ENCODE measurements at regions not wholly inside any gene's neighbourhood (a gene's known extent, or its start where the extent isn't known, plus 50 kb on each side); places are given as distances from the start of the nearest gene placed in this dataset.

GRCh38 chr2:16018277-16019059 is 78.1 kb downstream of the MYCN start:
- DNase-seq (ENCODE audit: low read depth) = no peak

DNA sequence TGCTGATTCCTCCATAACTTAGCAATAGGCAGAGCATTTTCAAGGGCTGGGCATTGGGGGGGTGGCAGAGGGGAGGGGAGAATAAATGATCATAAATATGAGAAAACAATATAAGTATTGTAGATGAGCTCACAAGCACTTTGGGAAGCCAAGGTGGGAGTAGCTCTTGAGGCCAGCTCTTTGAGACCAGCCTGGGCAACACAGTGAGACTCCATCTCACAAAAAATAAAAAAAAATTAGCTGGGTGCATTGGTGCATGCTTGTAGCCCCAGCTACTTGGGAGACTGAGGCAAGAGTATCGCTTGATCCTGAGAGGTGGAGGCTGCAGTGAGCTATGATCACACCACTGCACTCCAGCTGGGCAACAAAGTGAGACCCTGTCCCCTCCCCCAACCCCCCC is 75.9 kb downstream of the MYCN start:
- no peak for DNase-seq (ENCODE audit: low read depth)

- no peak for DNase-seq (ENCODE audit: low read depth)
Measured at GRCh38 chr2:16015903-16016265, 75.5 kb downstream of the MYCN start.

DNA sequence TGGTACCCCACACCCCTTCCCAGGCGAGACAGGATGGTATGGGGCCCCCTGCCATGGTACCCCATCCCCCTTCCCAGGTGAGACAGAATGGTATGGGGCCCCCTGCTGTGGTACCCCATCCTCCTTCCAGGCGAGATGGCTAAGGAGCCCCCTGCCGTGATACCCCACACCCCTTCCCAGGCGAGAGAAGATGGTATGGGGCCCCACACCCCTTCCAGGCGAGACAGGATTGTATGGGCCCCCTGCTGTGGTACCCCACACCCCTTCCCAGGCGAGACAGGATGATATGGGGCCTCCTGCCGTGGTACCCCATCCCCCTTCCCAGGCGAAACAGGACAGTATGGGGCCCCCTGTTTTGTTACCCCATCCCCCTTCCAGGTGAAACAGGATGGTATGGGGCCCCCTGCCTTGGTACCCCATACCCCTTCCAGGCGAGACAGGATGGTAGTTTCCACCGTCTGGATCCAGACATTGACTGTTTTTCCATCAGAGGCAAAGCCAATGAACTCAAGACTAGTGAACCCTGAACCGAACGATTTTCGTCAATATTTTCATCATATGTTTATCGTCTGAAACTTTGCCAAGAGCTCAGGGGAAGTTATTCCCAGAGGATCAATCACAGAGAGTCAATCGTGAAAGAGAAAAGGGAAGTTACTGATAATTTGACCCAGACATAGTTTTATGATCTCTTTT is 75.0 kb downstream of the MYCN start:
- DNase-seq (ENCODE audit: low read depth) = no peak

DNA sequence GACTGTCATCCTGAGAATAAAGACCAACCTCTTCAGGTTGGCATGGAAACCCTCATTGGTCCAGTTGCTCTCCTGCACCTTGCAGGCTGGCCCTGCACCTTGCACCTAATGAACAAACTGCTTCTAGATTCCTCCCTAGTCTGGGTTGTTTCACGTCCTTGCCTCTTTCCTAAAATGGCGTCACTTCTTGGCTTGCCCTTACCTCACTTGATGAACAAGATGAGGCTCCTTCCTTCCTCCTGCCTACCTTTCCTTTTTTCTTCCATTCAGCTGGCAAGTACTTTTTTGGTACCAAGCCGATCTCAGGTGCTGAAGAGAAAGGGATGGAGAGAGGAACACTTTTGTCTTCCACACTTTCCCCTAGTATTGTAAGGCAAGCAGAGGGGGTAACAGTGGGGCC is 74.5 kb downstream of the MYCN start:
- DNase-seq (ENCODE audit: low read depth) = no peak

GRCh38 chr2:16014041-16014787 is 73.9 kb downstream of the MYCN start:
- DNase-seq (ENCODE audit: low read depth) = no peak

- DNase-seq (ENCODE audit: low read depth) = no peak
Measured at GRCh38 chr2:16013359-16013911, 73.1 kb downstream of the MYCN start.

GRCh38 chr2:16012626-16013358 is 72.4 kb downstream of the MYCN start:
- no peak for DNase-seq (ENCODE audit: low read depth)

DNA sequence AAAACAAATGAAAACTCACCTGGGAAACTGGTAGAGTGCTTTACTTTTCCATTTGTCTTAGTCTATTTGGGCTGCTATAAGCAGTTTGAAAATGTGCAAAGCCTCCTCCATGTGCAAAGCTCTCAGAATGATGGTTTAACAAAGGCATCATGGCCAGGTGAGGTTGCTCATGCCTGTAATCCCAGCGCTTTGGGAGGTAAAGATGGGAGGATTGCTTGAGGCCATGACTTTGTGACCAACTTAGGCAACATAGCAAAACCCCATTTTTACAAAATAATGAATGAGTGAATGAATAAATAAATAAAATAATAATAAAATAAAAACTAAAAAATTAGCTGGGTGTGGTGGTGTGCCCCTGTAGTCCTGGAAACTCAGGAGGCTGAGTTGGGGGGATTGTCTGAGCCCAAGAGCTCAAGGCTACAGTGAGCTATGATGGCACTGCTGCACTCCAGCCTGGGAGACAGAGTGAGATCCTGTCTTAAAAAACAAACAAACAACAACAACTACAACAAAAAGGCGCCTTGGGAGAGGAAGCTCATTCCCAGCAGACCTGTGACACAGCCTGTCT is 71.8 kb downstream of the MYCN start:
- DNase-seq (ENCODE audit: low read depth) = no peak

DNA sequence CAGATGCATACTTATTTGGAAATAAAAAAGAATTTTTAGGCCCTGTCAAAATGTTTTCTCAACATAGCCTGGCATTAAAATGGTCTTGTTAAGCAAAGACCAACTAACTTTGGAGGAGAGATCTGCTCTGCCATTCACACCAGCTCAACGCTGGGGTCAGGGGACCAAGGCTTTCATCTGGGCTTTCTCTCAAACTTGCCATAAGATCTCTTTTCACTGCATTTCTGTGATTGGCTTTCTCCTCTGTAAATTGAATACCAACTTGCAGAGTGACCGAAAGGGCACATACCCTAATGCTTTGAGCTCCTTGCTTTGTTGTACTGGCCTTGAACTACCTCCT is 71.2 kb downstream of the MYCN start:
- DNase-seq (ENCODE audit: low read depth) = no peak

- DNase-seq (ENCODE audit: low read depth) = no peak
Measured at GRCh38 chr2:16010951-16011620, 70.7 kb downstream of the MYCN start.

DNA sequence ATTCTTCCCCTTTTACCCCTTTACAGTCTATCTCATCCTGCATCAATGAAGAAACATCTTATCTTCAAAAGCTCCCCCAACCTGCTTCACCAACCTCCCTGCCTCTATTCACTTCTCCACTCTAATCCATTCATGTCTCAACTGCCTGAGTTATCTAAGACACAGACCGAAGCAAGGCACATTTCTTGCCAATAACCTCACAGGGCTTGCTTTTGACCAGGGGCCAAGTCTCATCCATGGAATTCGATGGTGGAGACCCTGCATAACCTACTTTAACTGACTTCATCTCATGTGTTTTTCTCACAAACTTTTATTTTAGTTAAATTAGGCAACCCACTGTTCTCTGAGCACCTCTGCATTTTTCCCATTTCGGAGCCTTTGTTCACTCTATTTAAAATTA is 69.7 kb downstream of the MYCN start:
- DNase-seq (ENCODE audit: low read depth) = no peak

DNA sequence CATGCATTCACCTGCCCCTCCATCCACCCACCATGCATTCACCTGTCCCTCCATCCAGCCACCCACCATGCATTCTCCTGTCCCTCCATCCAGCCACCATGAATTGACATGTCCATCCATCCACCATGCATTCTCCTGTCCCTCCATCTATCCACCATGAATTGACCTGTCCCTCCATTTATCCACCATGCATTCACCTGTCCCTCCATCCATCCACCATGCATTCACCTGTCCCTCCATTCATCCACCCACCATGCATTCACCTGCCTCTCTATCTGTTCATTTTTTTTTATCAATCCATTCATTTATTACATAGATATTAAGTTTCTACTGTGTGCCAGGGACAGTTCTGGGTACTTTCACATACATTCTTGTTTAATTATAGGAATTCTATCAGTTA is 69.2 kb downstream of the MYCN start:
- no peak for DNase-seq (ENCODE audit: low read depth)

DNA sequence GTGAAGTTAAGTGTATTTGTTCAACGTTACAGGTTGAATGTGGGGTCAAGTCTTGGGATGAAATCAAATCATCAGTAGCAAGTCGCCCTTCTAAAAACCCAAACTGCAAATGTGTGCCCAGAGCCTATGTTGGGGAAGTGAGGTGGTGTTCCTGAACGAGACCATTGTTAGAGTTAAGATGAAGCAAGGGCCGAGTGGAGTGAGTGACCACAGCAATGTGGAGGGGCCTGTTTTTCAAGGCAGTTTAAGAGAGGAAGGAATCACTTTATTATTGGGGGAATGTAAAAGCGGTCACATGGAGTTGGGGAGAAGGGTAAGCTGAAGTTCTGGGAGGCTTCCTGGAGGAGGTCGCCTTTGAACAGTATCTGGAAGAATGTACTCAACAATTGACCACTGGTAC is 68.5 kb downstream of the MYCN start:
- DNase-seq (ENCODE audit: low read depth) = no peak

DNA sequence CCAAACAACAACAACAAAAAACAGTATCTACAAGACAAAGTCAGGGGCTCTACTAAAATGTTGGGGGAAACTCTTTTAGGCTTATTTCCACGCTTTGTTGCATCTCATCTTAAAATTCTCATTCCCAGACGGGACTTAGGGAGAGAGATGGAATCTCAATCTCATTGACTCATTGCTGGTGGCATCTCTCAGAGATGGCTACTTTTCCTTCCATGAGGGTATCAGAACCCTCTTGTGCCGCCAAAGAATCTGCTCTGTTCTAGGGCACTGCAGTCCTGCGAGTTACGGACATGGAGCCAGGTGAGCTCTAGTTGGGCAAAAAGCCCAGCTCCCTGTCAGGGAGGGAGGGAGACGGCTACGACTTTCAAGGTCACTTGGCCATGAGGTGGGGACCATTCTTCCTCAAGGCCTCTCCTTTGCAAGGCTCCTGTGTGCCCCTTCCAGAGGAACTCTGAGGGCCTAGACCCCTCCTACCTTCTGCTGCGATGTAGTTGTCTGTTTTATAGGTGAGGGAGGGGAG is 68.0 kb downstream of the MYCN start:
- DNase-seq (ENCODE audit: low read depth) = no peak

- no peak for DNase-seq (ENCODE audit: low read depth)
Measured at GRCh38 chr2:16007167-16007934, 67.0 kb downstream of the MYCN start.

DNA sequence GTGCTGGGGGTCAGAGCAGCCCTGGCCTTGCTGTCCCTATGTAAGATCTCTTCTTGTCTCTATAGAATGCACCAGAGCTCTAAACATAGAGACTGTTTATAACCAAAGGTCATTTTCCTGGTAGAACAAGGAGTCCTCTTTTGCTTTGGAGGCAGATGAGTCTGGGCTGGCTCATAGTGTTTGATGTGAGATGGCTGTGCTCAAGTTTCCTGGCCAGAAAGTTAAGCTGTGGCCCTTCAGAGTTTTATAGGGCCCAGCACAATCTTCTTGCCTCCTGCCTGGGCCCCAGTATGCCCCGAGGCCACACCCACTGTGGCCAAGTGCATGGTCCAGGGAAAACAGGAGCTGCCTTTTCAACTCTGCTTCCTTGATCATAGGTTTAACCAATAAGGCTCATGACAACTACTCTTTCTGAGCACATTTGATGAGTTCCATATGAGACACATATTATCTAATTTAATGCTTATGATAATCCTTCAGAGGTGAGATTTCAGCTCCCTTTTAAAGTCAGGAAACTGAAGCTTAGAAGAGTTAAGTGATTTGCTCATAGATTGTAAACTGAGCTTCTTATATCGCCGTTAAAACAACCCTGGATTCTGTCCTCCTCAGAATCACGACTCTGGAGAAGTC is 66.3 kb downstream of the MYCN start:
- no peak for DNase-seq (ENCODE audit: low read depth)

GRCh38 chr2:16005816-16006536 is 65.6 kb downstream of the MYCN start:
- no peak for DNase-seq (ENCODE audit: low read depth)

DNA sequence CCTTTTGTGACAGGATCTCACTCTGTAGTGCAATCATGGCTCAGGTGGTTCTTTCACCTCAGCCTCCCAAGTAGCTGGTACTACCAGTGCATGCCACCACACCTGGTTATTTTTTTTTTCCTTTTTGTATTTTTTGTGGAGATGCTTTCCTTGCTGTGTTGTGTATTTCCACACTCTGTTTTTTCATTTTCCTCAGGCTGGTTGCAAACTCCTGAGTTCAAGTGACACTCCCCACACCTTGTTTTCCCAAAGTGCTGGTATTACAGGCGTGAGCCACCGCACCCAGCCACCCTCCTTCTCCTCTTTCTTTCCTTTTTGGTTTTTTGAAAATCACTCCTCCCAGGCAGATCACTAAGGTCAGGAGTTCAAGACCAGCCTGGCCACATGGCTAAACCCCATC is 65.0 kb downstream of the MYCN start:
- no peak for DNase-seq (ENCODE audit: low read depth)

Data from stimulated activated CD4-positive, alpha-beta T cell treated with anti-CD3 and anti-CD28 coated beads, Interleukin-2, amount 100 ng/mL, for 4 hours (primary cell).